Stimulated activated CD8-positive, alpha-beta memory T cell treated with anti-CD3 and anti-CD28 coated beads, Interleukin-15, amount 100 ng/mL, for 24 hours (primary cell): ENCODE measurements at regions not wholly inside any gene's neighbourhood (a gene's known extent, or its start where the extent isn't known, plus 50 kb on each side); places are given as distances from the start of the nearest gene placed in this dataset.

ENCODE experiments used
- DNase-seq: peaks from one replicate; pipeline ENCODE4 v3.0.0-alpha.2; 2020; ENCODE audit warnings: low read depth

- no peak for DNase-seq
These were observed 517.6 kb upstream of the ALCAM start for GRCh38 chr3:104849070-104849469.

- no peak for DNase-seq
These were observed 512.2 kb upstream of the ALCAM start for GRCh38 chr3:104854468-104854867.

GRCh38 chr3:104855702-104856101 is 511.0 kb upstream of the ALCAM start:
- DNase-seq: no peak

- DNase-seq: no peak
These were observed 510.0 kb upstream of the ALCAM start for GRCh38 chr3:104856741-104857140.

DNA sequence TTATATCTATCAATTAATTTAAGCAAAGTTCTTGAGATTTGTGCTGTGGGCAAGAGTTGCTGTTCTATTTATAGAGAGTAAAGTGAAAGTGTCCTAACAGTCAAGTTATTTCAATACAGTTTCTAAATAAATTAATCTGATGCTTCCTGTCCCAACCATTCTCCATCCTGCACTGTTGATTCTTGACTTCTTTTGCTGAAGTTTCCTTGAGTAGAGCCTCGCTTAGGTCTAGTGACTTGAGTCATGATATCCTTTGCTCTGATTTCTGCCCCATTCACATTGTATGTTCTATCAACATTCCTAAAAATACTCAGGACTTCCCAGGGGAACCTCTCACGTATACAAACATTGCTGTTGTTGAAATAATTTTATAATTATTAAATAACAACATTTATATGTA is 498.4 kb upstream of the ALCAM start:
- DNase-seq: no peak

DNA sequence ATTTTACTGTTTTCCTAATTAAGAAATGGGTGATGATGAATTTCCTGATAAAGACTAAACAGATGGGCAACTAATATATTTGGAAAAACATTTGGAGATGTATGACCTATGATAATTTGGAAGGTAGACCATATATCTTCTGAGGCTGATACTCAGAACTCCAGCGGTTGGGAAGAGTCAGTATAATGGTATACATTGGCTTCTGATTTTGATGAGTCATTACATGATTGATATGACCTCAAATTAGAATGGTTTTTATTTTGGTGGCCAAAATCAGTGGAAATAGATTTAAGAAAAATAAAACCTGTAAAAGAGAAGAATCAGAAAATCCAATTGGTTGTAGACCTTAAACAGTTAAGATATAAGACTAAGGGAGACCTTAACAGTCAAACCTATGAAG is 496.4 kb upstream of the ALCAM start:
- no peak for DNase-seq

DNA sequence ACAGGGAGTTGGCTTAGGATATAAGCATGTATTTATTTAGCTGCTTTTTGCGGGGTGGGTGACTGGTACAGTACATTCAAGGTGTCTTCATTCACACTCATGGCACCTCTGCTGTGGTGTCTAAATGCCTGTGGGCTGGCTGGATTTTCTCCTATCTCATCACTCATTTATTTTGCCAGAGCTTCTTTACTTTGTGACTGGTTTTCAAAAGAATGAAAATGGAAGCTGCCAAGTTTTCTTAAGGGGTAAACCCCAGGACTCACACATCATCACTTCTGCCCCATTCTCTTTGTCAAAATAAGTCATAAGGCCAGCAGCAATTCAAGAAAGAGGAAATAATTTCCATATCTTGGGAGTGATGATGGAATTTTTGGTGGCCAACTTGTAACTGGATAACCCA is 493.4 kb upstream of the ALCAM start:
- no peak for DNase-seq

DNA sequence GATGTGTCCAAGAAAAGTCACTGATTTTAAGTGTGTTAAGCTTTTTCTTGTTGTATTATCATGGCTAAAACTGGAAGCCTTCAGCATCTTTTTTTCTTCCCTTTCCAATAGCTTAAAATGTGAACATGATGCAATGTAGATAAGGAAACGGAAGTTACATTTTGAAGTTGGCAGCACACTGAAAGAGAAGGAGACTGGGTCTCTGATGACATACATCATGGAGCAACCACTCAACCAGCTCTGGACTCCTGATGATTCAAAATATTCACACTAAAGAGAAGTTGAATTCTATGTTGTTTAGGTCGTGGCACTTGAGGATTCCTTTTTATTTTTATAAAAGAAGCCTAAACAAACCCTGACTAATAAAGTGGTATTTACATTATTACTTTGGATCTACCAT is 488.3 kb upstream of the ALCAM start:
- no peak for DNase-seq

GRCh38 chr3:104879919-104880318 is 486.8 kb upstream of the ALCAM start:
- no peak for DNase-seq

GRCh38 chr3:104885214-104885814 is 481.4 kb upstream of the ALCAM start:
- DNase-seq: no peak

DNA sequence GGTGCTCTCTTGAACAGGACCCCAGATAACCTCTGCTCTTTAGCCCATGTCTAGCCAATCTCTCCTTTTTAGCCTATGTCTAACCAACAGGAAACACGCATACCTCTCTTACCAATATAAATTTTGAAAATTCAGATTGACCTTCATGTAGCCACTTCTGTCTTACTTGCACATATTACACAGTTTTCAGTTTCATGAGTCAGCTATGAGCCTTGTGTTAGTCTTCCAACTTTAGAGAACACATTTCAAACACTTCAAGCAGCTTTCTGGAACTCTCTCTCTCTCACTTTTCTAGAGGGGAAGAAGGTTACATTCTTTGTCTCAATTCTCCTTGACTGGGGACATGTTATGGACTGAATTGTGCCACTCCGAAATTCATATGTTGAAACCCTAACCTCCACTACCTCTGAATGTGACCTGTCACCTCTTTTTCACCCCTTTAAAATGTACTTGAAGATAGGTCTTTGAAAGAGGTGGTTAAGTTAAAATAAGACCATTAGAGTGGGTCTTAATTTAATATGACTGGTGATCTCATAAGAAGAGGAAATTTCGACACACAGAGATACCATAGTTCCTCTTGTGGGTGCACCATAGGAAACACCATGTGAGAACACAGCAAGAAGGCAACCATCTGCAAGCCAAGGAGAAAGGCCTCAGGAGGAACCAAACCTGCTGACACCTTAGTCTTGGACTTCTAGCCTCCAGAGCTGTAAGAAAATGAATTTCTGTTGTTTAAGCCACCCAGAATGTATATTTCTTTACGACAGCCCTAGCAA is 480.3 kb upstream of the ALCAM start:
- no peak for DNase-seq

GRCh38 chr3:104887069-104887468 is 479.6 kb upstream of the ALCAM start:
- DNase-seq: no peak

- DNase-seq: no peak
These were observed 479.1 kb upstream of the ALCAM start for GRCh38 chr3:104887619-104888018.

GRCh38 chr3:104892044-104892443 is 474.7 kb upstream of the ALCAM start:
- DNase-seq: no peak

- no peak for DNase-seq
These were observed 470.1 kb upstream of the ALCAM start for GRCh38 chr3:104896624-104897023.

GRCh38 chr3:104901396-104901795 is 465.3 kb upstream of the ALCAM start:
- no peak for DNase-seq

DNA sequence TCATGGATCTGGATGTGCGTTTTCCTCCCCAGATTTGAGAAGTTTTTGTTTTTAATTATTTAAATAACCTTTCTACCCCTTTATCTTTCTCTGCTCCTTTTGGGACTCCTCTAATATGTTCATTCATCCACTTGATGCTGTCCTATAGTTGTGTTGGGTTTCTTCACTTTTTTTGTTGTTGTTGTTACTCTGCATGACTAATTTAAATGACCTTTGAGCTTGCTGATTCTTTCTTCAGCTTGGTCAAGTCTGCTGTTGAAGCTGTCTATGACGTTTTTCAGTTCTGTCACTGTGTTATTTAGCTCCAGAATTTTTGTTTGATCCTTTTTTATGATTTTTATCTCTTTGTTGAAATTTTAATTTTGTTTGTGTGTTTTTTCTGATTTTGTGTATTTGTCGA is 463.6 kb upstream of the ALCAM start:
- DNase-seq: no peak

- DNase-seq: no peak
These were observed 460.6 kb upstream of the ALCAM start for GRCh38 chr3:104906001-104906639.

GRCh38 chr3:104907507-104907906 is 459.2 kb upstream of the ALCAM start:
- no peak for DNase-seq

GRCh38 chr3:104908761-104909160 is 457.9 kb upstream of the ALCAM start:
- DNase-seq: no peak

DNA sequence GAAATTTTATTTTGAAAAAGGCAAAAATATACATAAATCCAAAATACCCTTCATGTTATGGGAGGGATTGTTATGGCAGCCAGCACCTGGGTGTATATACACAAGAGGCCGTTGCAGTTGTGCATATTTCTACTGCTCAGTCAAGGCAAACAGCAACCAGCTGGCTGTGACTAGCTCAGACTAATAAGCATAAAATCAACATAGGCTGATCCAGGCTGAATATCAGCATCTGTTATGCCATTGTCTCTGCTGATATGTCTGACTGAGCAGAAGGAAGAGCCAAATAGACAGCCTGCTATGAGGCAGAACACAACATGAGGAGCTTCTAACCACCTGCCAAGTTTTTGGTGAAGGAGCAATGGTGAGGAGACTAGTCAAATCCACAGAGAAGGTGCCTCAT is 457.5 kb upstream of the ALCAM start:
- DNase-seq: no peak

GRCh38 chr3:104909721-104910120 is 457.0 kb upstream of the ALCAM start:
- DNase-seq: no peak

DNA sequence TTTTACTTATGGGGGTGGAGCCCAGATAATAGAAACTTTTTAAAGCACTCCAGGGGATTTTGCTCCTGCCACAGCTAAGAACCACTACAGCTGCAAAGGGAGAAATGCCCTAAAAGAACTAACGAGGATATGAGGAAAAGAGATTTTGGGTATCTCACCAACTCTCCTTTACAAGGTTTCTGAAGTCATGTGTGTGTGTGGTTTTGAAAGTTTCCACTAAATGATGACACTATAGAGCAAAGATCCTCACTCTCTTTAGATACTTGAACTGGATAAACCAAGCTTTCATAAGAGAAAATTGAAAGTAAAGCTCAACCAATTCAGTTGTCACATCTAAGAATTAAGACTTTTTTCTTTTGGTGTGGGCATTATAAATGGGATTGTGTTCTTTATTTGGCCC is 455.3 kb upstream of the ALCAM start:
- DNase-seq: no peak

- DNase-seq: no peak
These were observed 449.7 kb upstream of the ALCAM start for GRCh38 chr3:104916971-104917370.
